ENCODE measurements at regions not wholly inside any gene's neighbourhood (a gene's known extent, or its start where the extent isn't known, plus 50 kb on each side); places are given as distances from the start of the nearest gene placed in this dataset.

- Histone ChIP-seq H3K9me3 (ENCODE audit: control insufficient read depth in 1 of 2, insufficient read depth in 1 of 2, low read length in 2 of 2) (no peaks in the 10 kb centered on the region), H3K4me3 (ENCODE audit: low read length) (no peak overlapping the region), H3K36me3 (ENCODE audit: insufficient read depth, low read length) (no peaks in the 10 kb centered on the region), H3K27ac (ENCODE audit: low read depth in 1 of 2, low read length in 2 of 2) (no peak overlapping the region), H3K27me3 (ENCODE audit: control insufficient read depth in 1 of 2, insufficient read depth in 2 of 2, low read length in 2 of 2) (no peaks in the 10 kb centered on the region), H3K4me1 (ENCODE audit: insufficient read depth, low read length) (no peaks in the 10 kb centered on the region)
- no peaks in the 10 kb centered on the region for H3K4me1 Mint-ChIP-seq (ENCODE audit: low read depth)
- no peak overlapping the region for H3K4me3 Mint-ChIP-seq
- no peaks in the 10 kb centered on the region for H3K36me3 Mint-ChIP-seq (ENCODE audit: low read depth)
- ATAC-seq (ENCODE audit: poor library complexity), result no peak
- no peak overlapping the region for H3K27ac Mint-ChIP-seq
- ChIA-PET POLR2A (no interaction called here), CTCF (no interaction called here)
- DNase-seq, result no peak
- H3K27me3 Mint-ChIP-seq, result no peaks in the 10 kb centered on the region
- no peaks in the 10 kb centered on the region for H3K9me3 Mint-ChIP-seq
- intact Hi-C loops (cut with DNase I, micrococcal nuclease), result no loop called here
- TF ChIP-seq, protein P1, sequence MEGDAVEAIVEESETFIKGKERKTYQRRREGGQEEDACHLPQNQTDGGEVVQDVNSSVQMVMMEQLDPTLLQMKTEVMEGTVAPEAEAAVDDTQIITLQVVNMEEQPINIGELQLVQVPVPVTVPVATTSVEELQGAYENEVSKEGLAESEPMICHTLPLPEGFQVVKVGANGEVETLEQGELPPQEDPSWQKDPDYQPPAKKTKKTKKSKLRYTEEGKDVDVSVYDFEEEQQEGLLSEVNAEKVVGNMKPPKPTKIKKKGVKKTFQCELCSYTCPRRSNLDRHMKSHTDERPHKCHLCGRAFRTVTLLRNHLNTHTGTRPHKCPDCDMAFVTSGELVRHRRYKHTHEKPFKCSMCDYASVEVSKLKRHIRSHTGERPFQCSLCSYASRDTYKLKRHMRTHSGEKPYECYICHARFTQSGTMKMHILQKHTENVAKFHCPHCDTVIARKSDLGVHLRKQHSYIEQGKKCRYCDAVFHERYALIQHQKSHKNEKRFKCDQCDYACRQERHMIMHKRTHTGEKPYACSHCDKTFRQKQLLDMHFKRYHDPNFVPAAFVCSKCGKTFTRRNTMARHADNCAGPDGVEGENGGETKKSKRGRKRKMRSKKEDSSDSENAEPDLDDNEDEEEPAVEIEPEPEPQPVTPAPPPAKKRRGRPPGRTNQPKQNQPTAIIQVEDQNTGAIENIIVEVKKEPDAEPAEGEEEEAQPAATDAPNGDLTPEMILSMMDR (IDR thresholded peaks at IDR 0.05), result no peak
Observed at GRCh38 chr11:23556163-23556750, 696.0 kb upstream of the CCDC179 start.

- no peaks in the 10 kb centered on the region for H3K27me3 ChIP-seq (ENCODE audit: control insufficient read depth in 1 of 2, insufficient read depth in 2 of 2, low read length in 2 of 2)
- no peak overlapping the region for H3K27ac Mint-ChIP-seq
- peaks cover 4% of the 10 kb centered on the region for H3K9me3 Mint-ChIP-seq
- ATAC-seq (ENCODE audit: poor library complexity), result no peak
- peaks cover 0 to 3% of the 10 kb centered on the region in 2 experiments for H3K9me3 ChIP-seq (ENCODE audit: control insufficient read depth in 1 of 2, insufficient read depth in 1 of 2, low read length in 2 of 2)
- H3K4me1 ChIP-seq (ENCODE audit: insufficient read depth, low read length), result no peaks in the 10 kb centered on the region
- CTCF ChIA-PET, result interaction anchor here (0.7 kb wide), 1 partner anchor 15 kb away, joined by 3 read pairs; no protein-coding TSS in a partner anchor
- TF ChIP-seq, protein P1 (IDR thresholded peaks at IDR 0.05), result no peak
- H3K27me3 Mint-ChIP-seq, result no peaks in the 10 kb centered on the region
- no peak for DNase-seq
- POLR2A ChIA-PET, result no interaction called here
- intact Hi-C loops (cut with DNase I, micrococcal nuclease), result no loop called here
- no peak overlapping the region for H3K4me3 ChIP-seq (ENCODE audit: low read length)
- no peak overlapping the region for H3K4me3 Mint-ChIP-seq
- no peaks in the 10 kb centered on the region for H3K36me3 Mint-ChIP-seq (ENCODE audit: low read depth)
- no peak overlapping the region for H3K27ac ChIP-seq (ENCODE audit: low read depth in 1 of 2, low read length in 2 of 2)
- H3K36me3 ChIP-seq (ENCODE audit: insufficient read depth, low read length), result no peaks in the 10 kb centered on the region
- H3K4me1 Mint-ChIP-seq (ENCODE audit: low read depth), result no peaks in the 10 kb centered on the region
Observed at GRCh38 chr11:23563591-23563990, 703.3 kb upstream of the CCDC179 start.

DNA sequence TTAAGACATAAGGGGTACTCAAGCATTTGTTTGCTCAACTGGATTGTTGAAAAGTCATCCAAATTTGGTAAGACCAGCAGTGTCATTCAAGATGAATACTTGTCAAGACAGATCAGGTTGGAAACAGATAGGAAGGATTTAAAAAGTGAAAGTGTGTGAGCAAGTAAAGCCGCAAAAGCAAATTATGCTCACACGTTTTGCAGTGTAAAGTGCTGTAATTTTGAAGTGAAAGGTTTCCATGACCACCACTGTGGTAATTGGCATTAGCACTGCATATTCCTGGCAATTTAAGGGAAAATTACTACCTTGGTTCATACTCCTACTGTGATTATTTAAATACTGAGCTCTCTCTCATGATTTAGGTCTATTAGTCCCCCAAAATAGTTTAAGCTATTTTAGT, 704.1 kb upstream of the CCDC179 start:
- peaks cover 4% of the 10 kb centered on the region for H3K9me3 Mint-ChIP-seq
- H3K27ac ChIP-seq (ENCODE audit: low read depth in 1 of 2, low read length in 2 of 2), result no peak overlapping the region
- ATAC-seq (ENCODE audit: poor library complexity), result no peak
- no peaks in the 10 kb centered on the region for H3K4me1 ChIP-seq (ENCODE audit: insufficient read depth, low read length)
- POLR2A ChIA-PET, result no interaction called here
- CTCF ChIA-PET, result no interaction called here
- no peak overlapping the region for H3K27ac Mint-ChIP-seq
- H3K36me3 Mint-ChIP-seq (ENCODE audit: low read depth), result no peaks in the 10 kb centered on the region
- H3K4me1 Mint-ChIP-seq (ENCODE audit: low read depth), result no peaks in the 10 kb centered on the region
- peak in 1 of 14 experiments; percentile 8 for DNase-seq
- H3K4me3 ChIP-seq (ENCODE audit: low read length), result no peak overlapping the region
- H3K4me3 Mint-ChIP-seq, result no peak overlapping the region
- intact Hi-C loops (cut with DNase I, micrococcal nuclease), result no loop called here
- no peaks in the 10 kb centered on the region for H3K36me3 ChIP-seq (ENCODE audit: insufficient read depth, low read length)
- TF ChIP-seq, protein P1 (IDR thresholded peaks at IDR 0.05), result no peak
- H3K27me3 Mint-ChIP-seq, result no peaks in the 10 kb centered on the region
- no peaks in the 10 kb centered on the region for H3K27me3 ChIP-seq (ENCODE audit: control insufficient read depth in 1 of 2, insufficient read depth in 2 of 2, low read length in 2 of 2)
- peaks cover 0 to 3% of the 10 kb centered on the region in 2 experiments for H3K9me3 ChIP-seq (ENCODE audit: control insufficient read depth in 1 of 2, insufficient read depth in 1 of 2, low read length in 2 of 2)
